Heart left ventricle (tissue), 16 donors: ENCODE measurements at regions not wholly inside any gene's neighbourhood (a gene's known extent, or its start where the extent isn't known, plus 50 kb on each side); places are given as distances from the start of the nearest gene placed in this dataset.

Experiments used
- ATAC-seq, 4 donors: fragments of 200-7000 bp; cut with Tn5 transposase; one replicate each; pipeline ENCODE4 v1.9.1; 2020 to 2022; ENCODE audit warnings: moderate library complexity in 4 of 4, mild to moderate bottlenecking in 3 of 4, moderate number of reproducible peaks in 1 of 4
- DNase-seq, 5 donors: peaks; one replicate each; pipeline ENCODE4 v3.0.0-alpha.2; 2020
- H3K27ac ChIP-seq, 12 donors: fragments of 200-600 bp; sonication (generic) in 4 of 12; one replicate each; pipeline versions ENCODE4 v1.5.0 to v1.8.0; 2016 to 2022; ENCODE audit warnings: mild to moderate bottlenecking in 2 of 12
- H3K27me3 ChIP-seq, 9 donors: fragments of 200-600 bp; sonication (generic) in 2 of 9; one replicate each; pipeline versions ENCODE4 v1.5.1 to v1.8.0; 2016 to 2022; ENCODE audit warnings: mild to moderate bottlenecking in 3 of 9
- H3K36me3 ChIP-seq, 9 donors: fragments of 200-600 bp; sonication (generic) in 2 of 9; one replicate each; pipeline versions ENCODE4 v1.5.0 to v1.8.0; 2018 to 2022; ENCODE audit warnings: mild to moderate bottlenecking in 2 of 9
- H3K4me1 ChIP-seq, 12 donors: fragments of 200-600 bp; sonication (generic) in 4 of 12; one replicate each; pipeline versions ENCODE4 v1.5.0 to v1.8.0; 2016 to 2022; ENCODE audit warnings: mild to moderate bottlenecking in 3 of 12
- H3K4me3 ChIP-seq, 12 donors: fragments of 200-600 bp; sonication (generic) in 4 of 12; one replicate each; pipeline versions ENCODE4 v1.5.0 to v1.8.0; 2017 to 2022; ENCODE audit warnings: mild to moderate bottlenecking in 9 of 12, moderate library complexity in 4 of 12
- H3K9me3 ChIP-seq, 12 donors: fragments of 200-600 bp; sonication (generic) in 4 of 12; one replicate each; pipeline versions ENCODE4 v1.5.0 to v1.8.0; 2016 to 2022; ENCODE audit warnings: mild to moderate bottlenecking in 1 of 12
- POLR2A ChIP-seq, 2 donors: fragments of 450-650 bp; IDR thresholded peaks; one replicate each; pipeline ENCODE4 v1.6.1; 2017; ENCODE audit warnings: antibody characterized with exemption in 2 of 2, mild to moderate bottlenecking in 2 of 2, moderate library complexity in 2 of 2
- WGBS, 4 donors: extraction: QIAGEN DNeasy Blood & Tissue Kit in 2 of 4; methylation state at CpG; one replicate each; pipeline versions ENCODE4 v1.1.5 to v1.1.7; 2013 to 2018; 5-methylcytosine and 5-hydroxymethylcytosine counted together
- intact Hi-C, 10 donors: fragments of 100-400 bp; cut with DNase I; formaldehyde crosslinking; loops; one replicate each; pipeline versions ENCODE4 v1.11.1 to v1.14.2; 2022
- TF ChIP-seq, protein P1 (sequence below), 12 donors: fragments of 200-600 bp; sonication (generic) in 4 of 12; IDR thresholded peaks; one replicate each; pipeline versions ENCODE4 v1.5.0 to v1.8.0; 2018 to 2022; ENCODE audit warnings: antibody characterized with exemption in 12 of 12, mild to moderate bottlenecking in 5 of 12
- donor health status: ischemic (EF 13 %, LVEDD 7.1; RV severe dilation, severe dysfunction).
- donor health status: healthy with polysubstance abuse.
- donor health status: DM: no; HTN: yes; CAD: no.
- donor health status: DM: no; HTN: no; CAD: no.
- donor health status: ischemic (EF 25% LVEDD 6.9; RV normal size, moderate dysfunction).
- donor health status: ischemic (EF 25% LVEDD 5.7; RV mildly dilated, moderate dysfunction).
- donor health status: healthy.
- donor health status: DM: yes; HTN: yes; CAD: no.
- donor health status: ischemic (EF 35%, LVEDD 5.7; RV mildly dilated, moderate dysfunction).
- donor health status: nonischemic (EF 11% LVEDD 7.7; RV severe dilation, severe dysfunction).
- donor health status: DM: yes; HTN: yes; CAD: no.
- donor health status: PGD.
- donor health status: ischemic (EF 29% LVEDD 5.4; RV normal size, mild dysfunction).
- donor health status: nonischemic (EF 23%, LVEDD 6.1; RV moderate dilation, normal function).

DNA sequence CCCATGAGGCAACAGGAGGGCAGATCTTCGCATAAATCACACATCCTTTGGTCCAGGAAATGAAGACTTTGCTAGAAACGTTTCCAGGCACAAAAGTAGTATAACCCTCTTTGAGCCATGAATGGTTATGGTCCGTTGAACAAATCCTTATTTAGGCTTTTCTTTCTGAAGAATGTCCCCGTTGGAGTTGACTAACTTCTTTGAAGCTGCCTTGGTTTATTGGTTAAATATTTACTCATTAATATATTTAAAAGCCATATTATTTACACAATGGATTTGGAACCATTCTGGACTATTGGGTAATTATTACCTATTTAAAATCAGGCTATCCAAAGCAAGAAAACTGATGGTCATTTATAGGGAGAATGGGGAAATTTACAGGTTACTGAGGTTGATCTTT lies 347.6 kb upstream of the SLC30A5 start:
- intact Hi-C loops: loop anchor here in 1 of 10 donors (10.0 kb wide), 1 partner anchor 461 kb away; no protein-coding TSS in a partner anchor
- no peak overlapping the region for H3K27ac ChIP-seq

DNA sequence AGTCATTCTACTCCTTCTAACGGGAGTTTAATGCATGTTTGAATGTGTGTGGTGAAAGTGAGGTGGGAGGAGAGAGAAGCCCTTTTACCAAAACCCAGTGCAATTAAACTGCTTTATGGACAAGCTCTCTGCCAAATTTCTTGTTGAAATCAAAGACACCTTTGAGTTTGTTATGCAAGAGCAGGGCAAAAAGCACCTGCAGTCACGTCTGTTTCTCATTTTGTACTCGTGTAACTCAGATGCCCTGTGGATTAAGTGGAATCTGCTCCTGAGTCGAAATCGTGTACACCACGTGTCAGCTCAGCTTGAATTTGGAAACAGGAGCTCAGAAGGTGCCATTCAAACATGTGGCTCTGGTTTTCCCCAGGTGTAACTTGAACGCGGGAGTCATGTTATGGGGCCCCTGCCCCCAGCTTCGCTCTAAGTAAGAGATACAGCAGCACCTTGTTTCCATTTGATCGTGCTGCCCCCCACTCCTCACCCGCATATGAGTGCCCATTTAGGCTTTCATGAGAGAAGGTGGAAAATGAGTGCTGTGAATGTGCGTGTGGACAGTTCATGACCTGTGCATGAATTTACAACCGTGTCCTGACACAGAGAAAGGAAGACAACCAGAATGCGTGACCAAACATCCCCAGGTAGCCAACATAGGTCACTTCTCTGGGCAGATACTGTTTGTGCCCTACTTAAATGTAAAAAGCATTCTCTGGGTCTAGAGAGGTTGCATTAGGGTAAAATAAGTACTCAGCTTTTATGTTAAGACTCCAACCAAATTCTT lies 347.0 kb upstream of the SLC30A5 start:
- H3K27me3 ChIP-seq: no peaks in the 10 kb centered on the region
- TF ChIP-seq, protein P1, sequence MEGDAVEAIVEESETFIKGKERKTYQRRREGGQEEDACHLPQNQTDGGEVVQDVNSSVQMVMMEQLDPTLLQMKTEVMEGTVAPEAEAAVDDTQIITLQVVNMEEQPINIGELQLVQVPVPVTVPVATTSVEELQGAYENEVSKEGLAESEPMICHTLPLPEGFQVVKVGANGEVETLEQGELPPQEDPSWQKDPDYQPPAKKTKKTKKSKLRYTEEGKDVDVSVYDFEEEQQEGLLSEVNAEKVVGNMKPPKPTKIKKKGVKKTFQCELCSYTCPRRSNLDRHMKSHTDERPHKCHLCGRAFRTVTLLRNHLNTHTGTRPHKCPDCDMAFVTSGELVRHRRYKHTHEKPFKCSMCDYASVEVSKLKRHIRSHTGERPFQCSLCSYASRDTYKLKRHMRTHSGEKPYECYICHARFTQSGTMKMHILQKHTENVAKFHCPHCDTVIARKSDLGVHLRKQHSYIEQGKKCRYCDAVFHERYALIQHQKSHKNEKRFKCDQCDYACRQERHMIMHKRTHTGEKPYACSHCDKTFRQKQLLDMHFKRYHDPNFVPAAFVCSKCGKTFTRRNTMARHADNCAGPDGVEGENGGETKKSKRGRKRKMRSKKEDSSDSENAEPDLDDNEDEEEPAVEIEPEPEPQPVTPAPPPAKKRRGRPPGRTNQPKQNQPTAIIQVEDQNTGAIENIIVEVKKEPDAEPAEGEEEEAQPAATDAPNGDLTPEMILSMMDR (IDR thresholded peaks at IDR 0.05): no peak
- TF ChIP-seq POLR2A (IDR thresholded peaks at IDR 0.05): no peak
- DNase-seq: no peak
- H3K27ac ChIP-seq: no peak overlapping the region
- no peak overlapping the region for H3K4me3 ChIP-seq
- intact Hi-C loops: loop anchor here in 1 of 10 donors (10.0 kb wide), 1 partner anchor 462 kb away; no protein-coding TSS in a partner anchor
- ATAC-seq: no peak
- 76 to 91% (median 82%) methylated on average over 14 of the region's 14 CpGs for WGBS, 4 donors
- peaks cover 0 to 3% (median 0%) of the 10 kb centered on the region in 12 donors for H3K9me3 ChIP-seq
- H3K36me3 ChIP-seq: no peaks in the 10 kb centered on the region
- no peaks in the 10 kb centered on the region for H3K4me1 ChIP-seq

More for the DNA sequence above, 347.6 kb upstream of the SLC30A5 start:
- no peak overlapping the region for H3K4me3 ChIP-seq
- ATAC-seq: no peak
- TF ChIP-seq, protein P1 (IDR thresholded peaks at IDR 0.05): no peak
- TF ChIP-seq POLR2A (IDR thresholded peaks at IDR 0.05): no peak
- no peak for DNase-seq
- no peaks in the 10 kb centered on the region for H3K36me3 ChIP-seq
- 76 to 86% (median 79%) methylated on average over 4 of the region's 4 CpGs for WGBS, 4 donors
- no peaks in the 10 kb centered on the region for H3K27me3 ChIP-seq
- H3K4me1 ChIP-seq: no peaks in the 10 kb centered on the region
- peaks cover 0 to 3% (median 0%) of the 10 kb centered on the region in 12 donors for H3K9me3 ChIP-seq

DNA sequence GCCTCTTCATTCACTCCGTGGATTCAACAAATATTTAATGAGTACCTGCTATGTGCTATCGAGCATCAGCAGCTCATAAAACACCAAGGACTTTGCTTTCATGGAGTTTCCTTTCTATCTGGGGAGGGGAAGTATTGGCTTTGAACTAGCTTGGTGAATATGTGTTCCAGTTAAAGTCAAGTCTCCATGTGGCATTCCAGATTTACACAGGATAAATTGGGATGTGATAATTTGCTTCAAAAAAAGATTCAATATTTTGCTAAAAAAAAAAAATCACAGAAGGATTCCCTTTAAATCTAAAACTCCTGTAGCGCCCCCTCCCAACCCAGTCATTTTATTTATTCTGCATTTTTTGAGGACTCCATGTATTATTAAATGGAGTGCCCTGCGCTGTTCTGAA lies 346.3 kb upstream of the SLC30A5 start:
- no peak overlapping the region for H3K27ac ChIP-seq
- no peaks in the 10 kb centered on the region for H3K27me3 ChIP-seq
- intact Hi-C loops: loop anchor here in 1 of 10 donors (10.0 kb wide), 1 partner anchor 463 kb away; no protein-coding TSS in a partner anchor
- DNase-seq: no peak
- TF ChIP-seq POLR2A (IDR thresholded peaks at IDR 0.05): no peak
- TF ChIP-seq, protein P1 (IDR thresholded peaks at IDR 0.05): no peak
- 85 to 91% (median 90%) methylated on average over 4 of the region's 4 CpGs for WGBS, 4 donors
- ATAC-seq: no peak
- H3K36me3 ChIP-seq: no peaks in the 10 kb centered on the region
- H3K9me3 ChIP-seq: peaks cover 0 to 3% (median 0%) of the 10 kb centered on the region in 12 donors
- H3K4me1 ChIP-seq: no peaks in the 10 kb centered on the region
- H3K4me3 ChIP-seq: no peak overlapping the region

DNA sequence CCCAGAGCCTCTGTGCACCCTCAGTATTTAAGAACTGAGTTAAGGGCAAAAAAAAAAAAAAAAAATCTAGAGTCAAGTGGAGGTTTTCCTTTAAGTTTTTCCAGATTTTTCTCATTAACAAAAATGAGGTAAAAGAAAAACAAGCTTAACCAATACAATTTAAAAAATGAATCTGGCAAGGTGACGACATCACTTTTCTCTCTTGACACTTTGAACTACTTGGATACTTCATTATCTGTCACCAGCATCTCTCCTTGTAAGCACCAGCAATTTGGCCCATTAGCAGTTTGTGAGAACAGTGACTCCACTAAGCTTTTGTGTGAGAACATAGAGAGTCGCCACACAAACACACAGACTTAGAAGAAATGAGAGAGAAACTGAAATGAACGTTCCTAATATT lies 345.7 kb upstream of the SLC30A5 start:
- DNase-seq: no peak
- no peak overlapping the region for H3K27ac ChIP-seq
- intact Hi-C loops: loop anchor here in 1 of 10 donors (10.0 kb wide), 1 partner anchor 463 kb away; no protein-coding TSS in a partner anchor
- no peak overlapping the region for H3K4me3 ChIP-seq
- H3K27me3 ChIP-seq: no peaks in the 10 kb centered on the region
- H3K4me1 ChIP-seq: no peaks in the 10 kb centered on the region
- no peaks in the 10 kb centered on the region for H3K36me3 ChIP-seq
- peaks cover 0 to 3% (median 0%) of the 10 kb centered on the region in 12 donors for H3K9me3 ChIP-seq
- 81 to 90% (median 87%) methylated on average over 3 of the region's 3 CpGs for WGBS, 4 donors
- ATAC-seq: no peak
- no peak for TF ChIP-seq POLR2A (IDR thresholded peaks at IDR 0.05)
- TF ChIP-seq, protein P1 (IDR thresholded peaks at IDR 0.05): no peak
